GM12878 (cell line): ENCODE measurements at regions not wholly inside any gene's neighbourhood (a gene's known extent, or its start where the extent isn't known, plus 50 kb on each side); places are given as distances from the start of the nearest gene placed in this dataset.

ENCODE experiments used
- ATAC-seq: fragments of 200-7000 bp; cut with Tn5 transposase; 3 replicates; pipeline ENCODE4 v1.9.1; 2020; ENCODE audit warnings: mild to moderate bottlenecking, moderate library complexity
- BruUV-seq: library from RNA; stranded (reverse); fragments of 400-500 nt; replicated peaks from 2 replicates; lab custom pipeline; 2021; lab: Mats Ljungman, UMichigan
- CTCF ChIA-PET: fragments of 300-600 bp; sonication (Branson Sonifier 250); formaldehyde crosslinking; extraction: SDS; loops from one replicate; lab custom pipeline; 2021; ENCODE audit warnings: inconsistent platforms; lab: Yijun Ruan, JAX
- POLR2A ChIA-PET: fragments of 350-600 bp; formaldehyde crosslinking; extraction: SDS; loops from one replicate; lab custom pipeline; 2021; ENCODE audit warnings: inconsistent platforms; lab: Charles Lee
- RAD21 ChIA-PET: fragments of 300-600 bp; sonication (Branson Sonifier 250); formaldehyde crosslinking; loops from one replicate; lab custom pipeline; 2023; ENCODE audit warnings: antibody characterized with exemption; ENCODE audit not compliant: unreplicated experiment; lab: Charles Lee
- SMC1A ChIA-PET: fragments of 300-600 bp; sonication (Branson Sonifier 250); formaldehyde crosslinking; loops from one replicate; lab custom pipeline; 2023; ENCODE audit not compliant: unreplicated experiment, uncharacterized antibody; lab: Charles Lee
- DNase-seq: peaks from one replicate; pipeline ENCODE4 v3.0.0-alpha.2; 2011; ENCODE audit warnings: low read depth, low spot score
- FAIRE-seq: peaks from 3 replicates; lab custom pipeline; 2011; peaks lifted over from hg19 to GRCh38; lab: Jason Lieb, UNC
- H2AFZ ChIP-seq: 2 replicates; pipeline ENCODE4 v1.6.0; 2011; ENCODE audit warnings: low read depth, low read length, control low read depth; ENCODE audit not compliant: control insufficient read depth
- H3K27ac ChIP-seq: 2 replicates; pipeline ENCODE4 v1.5.1; 2011; ENCODE audit warnings: control low read depth; ENCODE audit not compliant: control insufficient read depth, insufficient read depth
- H3K27me3 ChIP-seq, 2 experiments: replicated peaks in 1 of 2; 2 replicates each; pipeline versions ENCODE4 v1.6.0 to v1.6.1; 2011; ENCODE audit warnings: low read length in 1 of 2; ENCODE audit not compliant: control insufficient read depth in 2 of 2, insufficient read depth in 2 of 2
- H3K36me3 ChIP-seq, 2 experiments: 2 replicates each; pipeline ENCODE4 v1.5.1; 2011; ENCODE audit warnings: low read length in 1 of 2; ENCODE audit not compliant: control insufficient read depth in 2 of 2, insufficient read depth in 2 of 2
- H3K4me1 ChIP-seq: 2 replicates; pipeline ENCODE4 v1.6.1; 2011; ENCODE audit warnings: mild to moderate bottlenecking, low read length, moderate library complexity, mixed read lengths; ENCODE audit not compliant: control insufficient read depth, insufficient read depth
- H3K4me2 ChIP-seq: 2 replicates; pipeline ENCODE4 v1.6.0; 2011; ENCODE audit warnings: control low read depth; ENCODE audit not compliant: control insufficient read depth, insufficient read depth
- H3K4me3 ChIP-seq: fragments of 200-600 bp; sonication (generic); 2 replicates; pipeline ENCODE4 v1.5.1; 2016
- H3K79me2 ChIP-seq: 2 replicates; pipeline ENCODE4 v1.6.0; 2011; ENCODE audit warnings: low read length; ENCODE audit not compliant: control insufficient read depth, insufficient read depth
- H3K9ac ChIP-seq: 2 replicates; pipeline ENCODE4 v1.8.0; 2011; ENCODE audit warnings: low read length, control low read depth, mixed read lengths; ENCODE audit not compliant: control insufficient read depth, insufficient read depth
- H3K9me3 ChIP-seq: replicated peaks from 3 replicates; pipeline ENCODE4 v1.5.1; 2011; ENCODE audit warnings: mild to moderate bottlenecking, low read length; ENCODE audit not compliant: control insufficient read depth, insufficient read depth
- H4K20me1 ChIP-seq: 2 replicates; pipeline ENCODE4 v1.6.0; 2011; ENCODE audit not compliant: control insufficient read depth, insufficient read depth
- ESRRA ChIP-seq: IDR thresholded peaks from 2 replicates; pipeline ENCODE4 v1.6.1; 2012; ENCODE audit warnings: mild to moderate bottlenecking, low read length, improper control_type of control experiment
- KLF5 ChIP-seq: fragments of 450-650 bp; IDR thresholded peaks from 2 replicates; pipeline ENCODE4 v1.6.1; 2014; ENCODE audit warnings: mild to moderate bottlenecking; ENCODE audit not compliant: partially characterized antibody
- MAX ChIP-seq: IDR thresholded peaks from 2 replicates; pipeline ENCODE4 v1.6.1; 2012; ENCODE audit warnings: low read depth, low read length, improper control_type of control experiment
- MYC ChIP-seq: IDR thresholded peaks from 2 replicates; pipeline ENCODE4 v1.6.1; 2011; ENCODE audit warnings: mild to moderate bottlenecking, low read length, moderate library complexity, inconsistent platforms; ENCODE audit not compliant: insufficient read depth, insufficient replicate concordance, insufficient read length, severe bottlenecking
- RUNX3 ChIP-seq: IDR thresholded peaks from 2 replicates; pipeline ENCODE4 v1.6.1; 2012; ENCODE audit warnings: low read length, inconsistent platforms
- SPI1 ChIP-seq: IDR thresholded peaks from 2 replicates; pipeline ENCODE4 v1.6.1; 2011; ENCODE audit warnings: low read depth, mild to moderate bottlenecking, low read length, moderate library complexity, borderline replicate concordance; ENCODE audit not compliant: insufficient read depth
- SRF ChIP-seq, 2 experiments: IDR thresholded peaks; 2 replicates each; pipeline ENCODE4 v1.6.1; 2011; ENCODE audit warnings: low read depth in 2 of 2, low read length in 2 of 2, mild to moderate bottlenecking in 1 of 2, moderate library complexity in 1 of 2
- SUZ12 ChIP-seq: fragments of 200-600 bp; sonication (generic); IDR thresholded peaks from one replicate; pipeline ENCODE4 v1.6.1; 2018; ENCODE audit warnings: antibody characterized with exemption, mild to moderate bottlenecking; ENCODE audit not compliant: unreplicated experiment
- ZNF207 ChIP-seq: fragments of 450-650 bp; IDR thresholded peaks from 2 replicates; pipeline ENCODE4 v1.6.1; 2014; ENCODE audit warnings: antibody characterized with exemption, mild to moderate bottlenecking, borderline replicate concordance
- ZNF217 ChIP-seq: fragments of 450-650 bp; IDR thresholded peaks from 2 replicates; pipeline ENCODE4 v1.6.1; 2017; ENCODE audit warnings: antibody characterized with exemption, mild to moderate bottlenecking
- WGBS: methylation state at CpG from one replicate; pipeline ENCODE4 v1.1.6; 2016; ENCODE audit warnings: low lambda C conversion rate; ENCODE audit not compliant: insufficient replicate concordance, insufficient coverage; ENCODE audit errors: missing lambda C conversion rate; 5-methylcytosine and 5-hydroxymethylcytosine counted together
- in situ Hi-C: fragments of 300-500 bp; cut with MboI; formaldehyde crosslinking; loops from 9 replicates; pipeline ENCODE4 v1.14.3; 2018; ENCODE audit warnings: mixed read lengths
- intact Hi-C: fragments of 100-400 bp; cut with micrococcal nuclease; formaldehyde crosslinking; loops from one replicate; pipeline ENCODE4 v1.14.2; 2022; ENCODE audit not compliant: unreplicated experiment
- TF ChIP-seq, protein P1 (sequence below): fragments of 450-650 bp; IDR thresholded peaks from 2 replicates; pipeline ENCODE4 v1.6.1; 2016; ENCODE audit warnings: mild to moderate bottlenecking
- TF ChIP-seq, protein P2 (sequence below): fragments of 450-650 bp; formaldehyde crosslinking; IDR thresholded peaks from 2 replicates; pipeline ENCODE4 v1.4.0; 2022; ENCODE audit warnings: mild to moderate bottlenecking, moderate library complexity

- H3K27ac ChIP-seq = no peak overlapping the region
- H3K79me2 ChIP-seq = no peaks in the 10 kb centered on the region
- in situ Hi-C loops (no loop called here), intact Hi-C loops (no loop called here)
- H4K20me1 ChIP-seq = no peaks in the 10 kb centered on the region
- no peak overlapping the region for H3K4me3 ChIP-seq
- H3K36me3 ChIP-seq = no peaks in the 10 kb centered on the region
- no peaks in the 10 kb centered on the region for H3K9me3 ChIP-seq
- H2AFZ ChIP-seq = no peak overlapping the region
- no peak overlapping the region for H3K9ac ChIP-seq
- BruUV-seq = no TSS peak
- no peak overlapping the region for H3K4me2 ChIP-seq
- SMC1A ChIA-PET = no interaction called here
- DNase-seq (no peak), FAIRE-seq (no peak), ATAC-seq (no peak)
- CTCF ChIA-PET = no interaction called here
- H3K27me3 ChIP-seq = no peaks in the 10 kb centered on the region
- RAD21 ChIA-PET = no interaction called here
- POLR2A ChIA-PET = no interaction called here
- 35% methylated on average over 4 of the region's 4 CpGs for WGBS
- no peaks in the 10 kb centered on the region for H3K4me1 ChIP-seq
- TF ChIP-seq MYC (no peak), SUZ12 (no peak), ZNF217 (no peak), MAX (no peak), SPI1 (no peak)
Measured at GRCh38 chr1:95326023-95326422, 92.0 kb downstream of the RWDD3 start.

DNA sequence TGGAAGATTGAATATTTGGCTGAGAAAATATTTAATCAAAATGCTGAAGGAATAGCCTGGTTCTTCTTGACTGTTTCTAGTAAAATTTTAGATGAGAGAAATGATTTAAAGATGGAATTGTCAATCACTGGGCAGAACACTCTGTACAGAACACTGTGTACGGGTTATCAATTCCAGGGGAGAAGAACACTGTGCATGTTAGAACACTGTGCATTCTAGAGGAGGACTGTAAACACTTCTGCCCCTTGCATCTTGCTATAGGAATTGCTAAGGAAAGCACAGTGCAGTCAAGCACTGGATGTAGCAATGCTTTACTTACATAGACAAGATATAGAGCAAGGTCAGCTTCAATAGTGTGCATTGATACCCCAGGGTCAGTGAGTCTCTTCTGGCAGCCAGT, 98.7 kb downstream of the RWDD3 start:
- no TSS peak for BruUV-seq

More for the DNA sequence above, 98.7 kb downstream of the RWDD3 start:
- no peaks in the 10 kb centered on the region for H3K36me3 ChIP-seq
- no peak overlapping the region for H3K4me2 ChIP-seq
- ChIA-PET CTCF (no interaction called here), RAD21 (no interaction called here), SMC1A (no interaction called here), POLR2A (interaction anchor here (0.7 kb wide), 1 partner anchor 29 kb away, joined by 4 read pairs; no protein-coding TSS in a partner anchor)
- no peak for FAIRE-seq
- in situ Hi-C loops = no loop called here
- WGBS = 7% methylated on average over 1 of the region's 1 CpG
- no peak for DNase-seq
- H3K4me3 ChIP-seq = no peak overlapping the region
- no peaks in the 10 kb centered on the region for H4K20me1 ChIP-seq
- H3K4me1 ChIP-seq = no peaks in the 10 kb centered on the region
- intact Hi-C loops = no loop called here
- TF ChIP-seq, protein P1, sequence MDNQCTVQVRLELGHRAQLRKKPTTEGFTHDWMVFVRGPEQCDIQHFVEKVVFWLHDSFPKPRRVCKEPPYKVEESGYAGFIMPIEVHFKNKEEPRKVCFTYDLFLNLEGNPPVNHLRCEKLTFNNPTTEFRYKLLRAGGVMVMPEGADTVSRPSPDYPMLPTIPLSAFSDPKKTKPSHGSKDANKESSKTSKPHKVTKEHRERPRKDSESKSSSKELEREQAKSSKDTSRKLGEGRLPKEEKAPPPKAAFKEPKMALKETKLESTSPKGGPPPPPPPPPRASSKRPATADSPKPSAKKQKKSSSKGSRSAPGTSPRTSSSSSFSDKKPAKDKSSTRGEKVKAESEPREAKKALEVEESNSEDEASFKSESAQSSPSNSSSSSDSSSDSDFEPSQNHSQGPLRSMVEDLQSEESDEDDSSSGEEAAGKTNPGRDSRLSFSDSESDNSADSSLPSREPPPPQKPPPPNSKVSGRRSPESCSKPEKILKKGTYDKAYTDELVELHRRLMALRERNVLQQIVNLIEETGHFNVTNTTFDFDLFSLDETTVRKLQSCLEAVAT = no peak
- TF ChIP-seq ESRRA (no peak), ZNF207 (no peak), SRF (IDR thresholded peaks at IDR 0.05; ENCODE audit: low read depth in 2 of 2, low read length in 2 of 2) (no peak), RUNX3 (no peak), KLF5 (no peak)
- TF ChIP-seq, protein P2, sequence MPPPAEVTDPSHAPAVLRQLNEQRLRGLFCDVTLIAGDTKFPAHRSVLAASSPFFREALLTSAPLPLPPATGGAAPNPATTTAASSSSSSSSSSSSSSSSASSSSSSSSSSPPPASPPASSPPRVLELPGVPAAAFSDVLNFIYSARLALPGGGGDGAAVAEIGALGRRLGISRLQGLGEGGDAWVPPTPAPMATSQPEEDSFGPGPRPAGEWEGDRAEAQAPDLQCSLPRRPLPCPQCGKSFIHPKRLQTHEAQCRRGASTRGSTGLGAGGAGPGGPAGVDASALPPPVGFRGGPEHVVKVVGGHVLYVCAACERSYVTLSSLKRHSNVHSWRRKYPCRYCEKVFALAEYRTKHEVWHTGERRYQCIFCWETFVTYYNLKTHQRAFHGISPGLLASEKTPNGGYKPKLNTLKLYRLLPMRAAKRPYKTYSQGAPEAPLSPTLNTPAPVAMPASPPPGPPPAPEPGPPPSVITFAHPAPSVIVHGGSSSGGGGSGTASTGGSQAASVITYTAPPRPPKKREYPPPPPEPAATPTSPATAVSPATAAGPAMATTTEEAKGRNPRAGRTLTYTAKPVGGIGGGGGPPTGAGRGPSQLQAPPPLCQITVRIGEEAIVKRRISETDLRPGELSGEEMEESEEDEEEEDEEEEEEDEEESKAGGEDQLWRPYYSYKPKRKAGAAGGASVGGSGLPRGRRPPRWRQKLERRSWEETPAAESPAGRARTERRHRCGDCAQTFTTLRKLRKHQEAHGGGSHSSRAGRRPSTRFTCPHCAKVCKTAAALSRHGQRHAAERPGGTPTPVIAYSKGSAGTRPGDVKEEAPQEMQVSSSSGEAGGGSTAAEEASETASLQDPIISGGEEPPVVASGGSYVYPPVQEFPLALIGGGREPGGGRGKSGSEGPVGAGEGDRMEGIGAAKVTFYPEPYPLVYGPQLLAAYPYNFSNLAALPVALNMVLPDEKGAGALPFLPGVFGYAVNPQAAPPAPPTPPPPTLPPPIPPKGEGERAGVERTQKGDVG (CRISPR knock-in tag) = no peak
- no peaks in the 10 kb centered on the region for H3K27me3 ChIP-seq
- no peaks in the 10 kb centered on the region for H3K79me2 ChIP-seq
- no peak overlapping the region for H3K27ac ChIP-seq
- H3K9me3 ChIP-seq = no peaks in the 10 kb centered on the region
- H2AFZ ChIP-seq = no peak overlapping the region
- ATAC-seq = no peak
- H3K9ac ChIP-seq = no peak overlapping the region
